ENCODE measurements at regions not wholly inside any gene's neighbourhood (a gene's known extent, or its start where the extent isn't known, plus 50 kb on each side); places are given as distances from the start of the nearest gene placed in this dataset.

GRCh38 chr11:119551420-119552105, 128.6 kb upstream of the THY1 start:
- 62 to 77% (median 72%) methylated on average over 5 of the region's 5 CpGs for WGBS, 5 donors
- intact Hi-C loops (cut with DNase I; ENCODE audit: low total_unique reads), result loop anchor here (10.0 kb wide), 1 partner anchor 83 kb away; no protein-coding TSS in a partner anchor
- Histone ChIP-seq H3K4me3 (no peak overlapping the region), H3K27me3 (no peaks in the 10 kb centered on the region), H3K9me3 (peaks cover 0 to 24% (median 13%) of the 10 kb centered on the region in 4 donors), H3K4me1 (no peaks in the 10 kb centered on the region), H3K27ac (no peak overlapping the region), H3K36me3 (no peaks in the 10 kb centered on the region)
- no peak for DNase-seq
- TF ChIP-seq CTCF (IDR thresholded peaks at IDR 0.05) (no peak), EP300 (IDR thresholded peaks at IDR 0.05) (no peak)

GRCh38 chr11:119550053-119550752, 127.2 kb upstream of the THY1 start:
- Histone ChIP-seq H3K27ac (no peak overlapping the region), H3K9me3 (peaks cover 0 to 13% (median 10%) of the 10 kb centered on the region in 4 donors), H3K27me3 (no peaks in the 10 kb centered on the region), H3K4me1 (no peaks in the 10 kb centered on the region), H3K36me3 (no peaks in the 10 kb centered on the region), H3K4me3 (no peak overlapping the region)
- intact Hi-C loops (cut with DNase I; ENCODE audit: low total_unique reads), result loop anchor here (10.0 kb wide), 1 partner anchor 85 kb away; no protein-coding TSS in a partner anchor
- WGBS, 5 donors, result 29 to 56% (median 55%) methylated on average over 2 of the region's 2 CpGs
- peak in 1 of 2 donors; percentile 48 for DNase-seq
- TF ChIP-seq EP300 (IDR thresholded peaks at IDR 0.05) (no peak), POLR2A (IDR thresholded peaks at IDR 0.05) (no peak), CTCF (IDR thresholded peaks at IDR 0.05) (no peak)

- H3K27me3 ChIP-seq, result no peaks in the 10 kb centered on the region
- 82 to 96% (median 86%) methylated on average over 2 to 5 of the region's 5 CpGs for WGBS, 5 donors
- TF ChIP-seq POLR2A (IDR thresholded peaks at IDR 0.05) (no peak), CTCF (IDR thresholded peaks at IDR 0.05) (no peak), POLR2AphosphoS5 (IDR thresholded peaks at IDR 0.05) (no peak), EP300 (IDR thresholded peaks at IDR 0.05) (no peak)
- DNase-seq, result no peak
- intact Hi-C loops (cut with DNase I; ENCODE audit: low total_unique reads), result no loop called here
- H3K4me1 ChIP-seq, result no peaks in the 10 kb centered on the region
- peaks cover 0 to 13% (median 10%) of the 10 kb centered on the region in 4 donors for H3K9me3 ChIP-seq
- H3K36me3 ChIP-seq, result no peaks in the 10 kb centered on the region
- H3K27ac ChIP-seq, result no peak overlapping the region
- no peak overlapping the region for H3K4me3 ChIP-seq
Measured at GRCh38 chr11:119547511-119547910, 124.5 kb upstream of the THY1 start.

GRCh38 chr11:119545978-119546915, 123.3 kb upstream of the THY1 start:
- H3K4me3 ChIP-seq, result no peak overlapping the region
- 93 to 100% (median 94%) methylated on average over 5 to 13 of the region's 13 CpGs for WGBS, 5 donors
- intact Hi-C loops (cut with DNase I; ENCODE audit: low total_unique reads), result no loop called here
- no peaks in the 10 kb centered on the region for H3K27me3 ChIP-seq
- peaks cover 0 to 13% (median 10%) of the 10 kb centered on the region in 4 donors for H3K9me3 ChIP-seq
- no peak overlapping the region for H3K27ac ChIP-seq
- no peak for DNase-seq
- no peaks in the 10 kb centered on the region for H3K4me1 ChIP-seq
- no peaks in the 10 kb centered on the region for H3K36me3 ChIP-seq
- TF ChIP-seq POLR2AphosphoS5 (IDR thresholded peaks at IDR 0.05) (no peak), CTCF (IDR thresholded peaks at IDR 0.05) (no peak), POLR2A (IDR thresholded peaks at IDR 0.05) (no peak), EP300 (IDR thresholded peaks at IDR 0.05) (no peak)
